GM13976 (cell line): ENCODE measurements at regions not wholly inside any gene's neighbourhood (a gene's known extent, or its start where the extent isn't known, plus 50 kb on each side); places are given as distances from the start of the nearest gene placed in this dataset.

Experiments
- DNase-seq: peaks from one replicate; pipeline ENCODE4 v3.0.0; 2012; ENCODE audit warnings: low spot score
- CTCF ChIP-seq: IDR thresholded peaks from 2 replicates; pipeline ENCODE4 v1.5.1; 2012; ENCODE audit warnings: borderline replicate concordance, mild to moderate bottlenecking; ENCODE audit not compliant: insufficient read depth; ENCODE audit errors: extremely low read depth, missing control alignments, control extremely low read depth
- in situ Hi-C: fragments of 300-500 bp; cut with MboI; formaldehyde crosslinking; loops from one replicate; pipeline ENCODE4 v1.12.0; 2022; ENCODE audit warnings: low sequenced_read_pairs, mixed read lengths, inconsistent platforms; ENCODE audit not compliant: unreplicated experiment

GRCh38 chr4:180766045-180766444 is 1477.2 kb upstream of the TENM3 start:
- in situ Hi-C loops = no loop called here
- no peak for DNase-seq
- no peak for TF ChIP-seq CTCF

- DNase-seq = no peak
- in situ Hi-C loops = no loop called here
- TF ChIP-seq CTCF = no peak
These were observed 1476.1 kb upstream of the TENM3 start for GRCh38 chr4:180766944-180767729.

- in situ Hi-C loops = no loop called here
- TF ChIP-seq CTCF = no peak
- DNase-seq = no peak
These were observed 1474.6 kb upstream of the TENM3 start for GRCh38 chr4:180768610-180769009.

- no peak for TF ChIP-seq CTCF
- DNase-seq = no peak
- in situ Hi-C loops = no loop called here
These were observed 1473.4 kb upstream of the TENM3 start for GRCh38 chr4:180769791-180770190.

- no peak for TF ChIP-seq CTCF
- DNase-seq = no peak
- in situ Hi-C loops = no loop called here
These were observed 1472.9 kb upstream of the TENM3 start for GRCh38 chr4:180770265-180770664.

- no peak for TF ChIP-seq CTCF
- DNase-seq = no peak
- in situ Hi-C loops = no loop called here
These were observed 1458.3 kb upstream of the TENM3 start for GRCh38 chr4:180784940-180785339.
